Lower leg skin (tissue), 4 donors: ENCODE measurements at regions not wholly inside any gene's neighbourhood (a gene's known extent, or its start where the extent isn't known, plus 50 kb on each side); places are given as distances from the start of the nearest gene placed in this dataset.
"Not testable (repeated sequence)": the region's sequence is repeated elsewhere in the genome, so short reads cannot be mapped to it uniquely, and the experiment has no call there.

Experiments
- DNase-seq, 2 donors: peaks; one replicate each; pipeline ENCODE4 v3.0.0-alpha.2; 2019; ENCODE audit warnings: low spot score in 2 of 2
- H3K4me3 ChIP-seq: fragments of 200-600 bp; sonication (generic); 2 replicates; pipeline ENCODE4 v1.5.1; 2017; ENCODE audit warnings: mild to moderate bottlenecking, low read depth; ENCODE audit not compliant: poor library complexity, severe bottlenecking
- POLR2A ChIP-seq, 2 donors: fragments of 450-650 bp; IDR thresholded peaks; one replicate each; pipeline ENCODE4 v1.6.1; 2016 to 2017; ENCODE audit warnings: antibody characterized with exemption in 2 of 2, mild to moderate bottlenecking in 1 of 2, moderate library complexity in 1 of 2
- WGBS, 2 donors: methylation state at CpG; one replicate each; pipeline ENCODE4 v1.1.5; 2018; 5-methylcytosine and 5-hydroxymethylcytosine counted together
- intact Hi-C: fragments of 100-400 bp; cut with DNase I; formaldehyde crosslinking; loops from one replicate; pipeline ENCODE4 v1.15.0; 2023; ENCODE audit warnings: low total_unique reads
- TF ChIP-seq, protein P1 (sequence below), 3 donors: fragments of 450-650 bp; IDR thresholded peaks; one replicate each; pipeline ENCODE4 v1.5.1; 2016; ENCODE audit warnings: antibody characterized with exemption in 3 of 3, mild to moderate bottlenecking in 3 of 3, moderate library complexity in 2 of 3

- DNase-seq, result no peak
- WGBS, 2 donors, result 65 to 73% methylated on average over 1 of the region's 1 CpG
- intact Hi-C loops, result no loop called here
- H3K4me3 ChIP-seq, result no peak overlapping the region
- no peak for TF ChIP-seq POLR2A (IDR thresholded peaks at IDR 0.05)
- TF ChIP-seq, protein P1, sequence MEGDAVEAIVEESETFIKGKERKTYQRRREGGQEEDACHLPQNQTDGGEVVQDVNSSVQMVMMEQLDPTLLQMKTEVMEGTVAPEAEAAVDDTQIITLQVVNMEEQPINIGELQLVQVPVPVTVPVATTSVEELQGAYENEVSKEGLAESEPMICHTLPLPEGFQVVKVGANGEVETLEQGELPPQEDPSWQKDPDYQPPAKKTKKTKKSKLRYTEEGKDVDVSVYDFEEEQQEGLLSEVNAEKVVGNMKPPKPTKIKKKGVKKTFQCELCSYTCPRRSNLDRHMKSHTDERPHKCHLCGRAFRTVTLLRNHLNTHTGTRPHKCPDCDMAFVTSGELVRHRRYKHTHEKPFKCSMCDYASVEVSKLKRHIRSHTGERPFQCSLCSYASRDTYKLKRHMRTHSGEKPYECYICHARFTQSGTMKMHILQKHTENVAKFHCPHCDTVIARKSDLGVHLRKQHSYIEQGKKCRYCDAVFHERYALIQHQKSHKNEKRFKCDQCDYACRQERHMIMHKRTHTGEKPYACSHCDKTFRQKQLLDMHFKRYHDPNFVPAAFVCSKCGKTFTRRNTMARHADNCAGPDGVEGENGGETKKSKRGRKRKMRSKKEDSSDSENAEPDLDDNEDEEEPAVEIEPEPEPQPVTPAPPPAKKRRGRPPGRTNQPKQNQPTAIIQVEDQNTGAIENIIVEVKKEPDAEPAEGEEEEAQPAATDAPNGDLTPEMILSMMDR (IDR thresholded peaks at IDR 0.05), result no peak
These were observed 289.3 kb downstream of the MDFIC start for GRCh38 chr7:115211171-115211570.

DNA sequence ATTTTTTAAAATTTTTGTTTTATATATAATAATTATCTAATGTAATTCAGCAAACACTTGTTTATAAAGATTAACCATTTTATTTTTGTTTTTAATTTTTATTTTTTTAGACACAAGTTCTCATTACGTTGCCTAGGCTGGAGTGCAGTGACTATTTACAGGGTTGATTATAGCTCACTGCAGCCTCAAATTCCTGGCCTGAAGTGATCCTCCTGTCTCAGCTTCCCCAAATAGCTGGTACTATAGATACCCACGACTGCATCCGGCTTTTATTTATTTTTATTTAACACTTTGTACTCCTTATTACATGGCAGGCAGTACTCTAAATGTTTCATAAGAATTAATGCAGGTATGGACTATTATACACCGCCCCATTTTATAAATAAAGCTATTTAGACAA lies 288.7 kb downstream of the MDFIC start:
- TF ChIP-seq, protein P1 (IDR thresholded peaks at IDR 0.05), result no peak
- TF ChIP-seq POLR2A (IDR thresholded peaks at IDR 0.05), result no peak
- DNase-seq, result no peak
- 78 to 79% methylated on average over 4 of the region's 4 CpGs for WGBS, 2 donors
- no peak overlapping the region for H3K4me3 ChIP-seq
- intact Hi-C loops, result no loop called here

DNA sequence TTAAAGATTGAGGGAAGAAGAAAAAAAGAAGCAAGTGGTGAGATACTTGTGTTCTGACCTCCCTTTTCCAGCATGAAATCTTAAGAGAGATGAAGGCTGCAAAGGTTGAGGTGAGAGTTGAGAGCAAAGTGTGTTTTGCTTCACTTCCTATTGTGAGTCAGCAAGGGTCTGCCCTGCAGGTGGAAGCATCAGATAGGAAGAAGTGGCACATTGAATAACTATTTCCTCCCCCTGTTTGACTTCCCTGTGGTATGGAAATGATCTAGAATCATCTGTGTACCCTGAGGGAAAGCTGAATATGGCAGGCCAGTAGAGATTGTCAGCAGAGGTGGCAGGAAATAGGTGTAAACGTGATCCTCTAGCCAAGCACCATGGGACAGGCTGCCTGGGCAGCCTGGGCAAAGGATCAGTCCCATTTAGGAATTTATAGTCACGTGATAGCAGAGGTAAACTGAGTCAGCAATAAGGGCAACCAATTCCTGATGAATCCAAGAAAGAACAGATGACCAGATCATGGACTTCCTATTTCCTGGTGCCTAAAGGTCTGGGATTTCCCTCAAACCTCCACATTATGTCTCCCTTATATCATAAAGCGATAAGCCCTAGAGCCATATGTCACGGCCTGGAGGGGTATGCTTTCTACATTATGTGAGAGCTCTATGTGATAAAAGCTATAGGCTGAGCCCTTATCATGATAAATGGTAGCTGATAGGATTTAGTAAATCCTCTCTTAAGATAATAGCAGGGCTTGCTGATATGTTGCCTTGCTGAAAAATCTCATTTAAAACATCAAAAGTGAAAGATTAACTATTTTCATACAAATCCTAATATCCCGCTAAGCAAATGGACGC lies 287.0 kb downstream of the MDFIC start:
- TF ChIP-seq POLR2A (IDR thresholded peaks at IDR 0.05), result no peak
- TF ChIP-seq, protein P1 (IDR thresholded peaks at IDR 0.05), result no peak
- no peak for DNase-seq
- 77 to 78% methylated on average over 6 of the region's 6 CpGs for WGBS, 2 donors
- intact Hi-C loops, result no loop called here
- no peak overlapping the region for H3K4me3 ChIP-seq

GRCh38 chr7:115206374-115206773 lies 284.5 kb downstream of the MDFIC start:
- WGBS, 2 donors, result 62 to 69% methylated on average over 2 of the region's 2 CpGs
- DNase-seq, intact Hi-C loops, H3K4me3 ChIP-seq: not testable (repeated sequence)

DNA sequence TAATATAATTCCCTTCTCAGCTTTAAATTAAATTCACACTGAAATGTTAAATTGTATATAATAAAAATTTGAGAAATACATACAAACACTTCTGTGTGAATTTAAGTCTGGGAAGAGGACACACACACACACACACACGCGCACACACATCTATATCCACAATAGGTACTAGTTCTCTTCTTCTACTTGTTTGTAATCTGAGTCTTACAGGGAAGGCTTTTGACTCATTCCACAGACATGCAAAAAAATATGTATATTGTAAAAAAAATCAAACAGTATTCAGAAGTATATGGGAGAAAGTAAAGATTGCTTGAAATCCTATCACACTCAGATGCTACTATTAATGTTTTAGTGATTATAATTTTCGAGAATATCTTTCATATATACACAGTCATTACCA lies 276.2 kb downstream of the MDFIC start:
- DNase-seq, result no peak
- TF ChIP-seq, protein P1 (IDR thresholded peaks at IDR 0.05), result no peak
- TF ChIP-seq POLR2A (IDR thresholded peaks at IDR 0.05), result no peak
- no peak overlapping the region for H3K4me3 ChIP-seq
- WGBS, 2 donors, result 93 to 96% methylated on average over 3 of the region's 3 CpGs
- intact Hi-C loops, result no loop called here

- no peak for DNase-seq
- intact Hi-C loops, result no loop called here
- 80 to 84% methylated on average over 2 of the region's 2 CpGs for WGBS, 2 donors
- H3K4me3 ChIP-seq, result no peak overlapping the region
- TF ChIP-seq, protein P1 (IDR thresholded peaks at IDR 0.05), result no peak
- no peak for TF ChIP-seq POLR2A (IDR thresholded peaks at IDR 0.05)
These were observed 273.3 kb downstream of the MDFIC start for GRCh38 chr7:115195208-115195607.
